Kidney glomerular epithelial cell (primary cell): ENCODE measurements at regions not wholly inside any gene's neighbourhood (a gene's known extent, or its start where the extent isn't known, plus 50 kb on each side); places are given as distances from the start of the nearest gene placed in this dataset.

Source experiments
- DNase-seq: peaks from one replicate; lab custom pipeline; 2025; lab: John Stamatoyannopoulos, UW

DNA sequence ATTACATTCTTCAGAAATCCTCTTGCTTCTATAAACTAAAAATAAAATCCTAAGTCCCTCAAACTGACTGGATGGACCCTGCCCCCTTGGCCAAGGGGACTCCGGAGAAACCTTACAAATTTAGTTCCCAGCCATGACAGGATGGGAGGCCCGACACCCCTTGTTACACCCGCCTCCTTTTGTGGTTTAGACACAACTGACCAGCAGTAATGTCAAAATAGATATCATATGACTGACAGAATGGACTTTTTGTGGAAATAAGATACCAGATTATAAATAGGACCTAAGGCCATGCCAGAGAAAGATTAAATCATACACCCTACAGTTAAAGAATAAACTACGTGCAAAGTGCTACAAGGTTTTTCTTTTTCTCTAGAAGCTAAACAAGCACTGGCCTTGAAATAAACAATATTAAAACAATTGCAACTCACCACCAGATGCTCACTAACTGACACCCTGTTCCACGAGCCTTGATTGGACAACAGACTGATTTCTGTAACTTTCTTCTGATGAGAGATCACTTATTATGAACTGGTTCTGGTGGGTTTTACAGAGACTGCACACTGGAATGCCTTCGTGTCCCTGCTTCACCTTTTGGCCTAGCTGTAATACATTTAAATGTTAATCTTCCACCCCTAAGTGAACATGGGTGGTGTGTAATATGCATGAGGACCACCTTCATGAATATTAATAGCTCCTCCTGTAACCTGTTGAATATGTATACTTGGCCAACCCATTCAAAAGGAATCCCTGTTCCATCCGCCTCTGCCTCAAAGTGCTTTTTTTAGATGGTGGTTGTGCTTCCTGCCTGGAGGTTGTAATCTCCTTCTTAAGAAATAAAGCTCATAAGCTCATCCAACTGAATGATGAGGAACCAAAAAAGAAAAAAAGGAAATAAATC is 99.6 kb downstream of the ODF2L start:
- no peak for DNase-seq

DNA sequence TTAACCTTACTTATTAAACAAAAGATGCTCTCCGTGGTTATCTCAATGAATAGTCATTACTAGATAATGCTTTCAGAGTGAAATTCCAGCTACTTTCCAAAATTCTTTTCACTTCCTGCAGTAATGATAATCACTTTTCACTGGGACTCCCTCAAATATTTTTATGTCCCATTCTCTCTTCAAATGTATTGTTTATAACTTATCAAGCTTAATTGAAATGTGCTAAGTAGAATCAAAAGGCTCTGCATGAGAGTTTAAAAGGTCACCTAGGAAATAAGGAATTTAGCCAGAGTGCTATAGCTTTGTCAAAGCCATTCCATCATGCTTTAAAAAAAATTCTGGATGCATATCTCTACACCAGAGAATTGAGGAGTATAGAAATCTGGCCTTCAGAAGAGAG is 106.4 kb downstream of the ODF2L start:
- DNase-seq: no peak

DNA sequence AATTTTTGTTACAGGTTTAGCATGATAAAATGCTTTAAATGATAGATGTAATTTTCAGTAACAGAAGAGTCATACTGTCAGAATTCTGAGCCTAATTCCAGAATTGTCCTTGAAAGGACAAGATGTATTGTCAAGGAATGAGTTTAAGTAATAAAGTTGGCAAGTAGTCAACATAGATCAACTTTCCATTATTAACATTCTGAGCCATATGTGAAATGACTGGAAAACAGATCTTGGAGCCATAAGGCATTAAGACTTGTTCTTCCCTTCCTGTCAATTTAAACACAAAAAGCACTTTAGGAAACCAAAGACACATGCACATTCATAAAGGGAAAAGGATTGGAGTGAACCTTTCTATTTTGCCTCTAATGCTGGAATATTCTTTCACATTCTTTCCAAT is 107.0 kb downstream of the ODF2L start:
- no peak for DNase-seq

DNA sequence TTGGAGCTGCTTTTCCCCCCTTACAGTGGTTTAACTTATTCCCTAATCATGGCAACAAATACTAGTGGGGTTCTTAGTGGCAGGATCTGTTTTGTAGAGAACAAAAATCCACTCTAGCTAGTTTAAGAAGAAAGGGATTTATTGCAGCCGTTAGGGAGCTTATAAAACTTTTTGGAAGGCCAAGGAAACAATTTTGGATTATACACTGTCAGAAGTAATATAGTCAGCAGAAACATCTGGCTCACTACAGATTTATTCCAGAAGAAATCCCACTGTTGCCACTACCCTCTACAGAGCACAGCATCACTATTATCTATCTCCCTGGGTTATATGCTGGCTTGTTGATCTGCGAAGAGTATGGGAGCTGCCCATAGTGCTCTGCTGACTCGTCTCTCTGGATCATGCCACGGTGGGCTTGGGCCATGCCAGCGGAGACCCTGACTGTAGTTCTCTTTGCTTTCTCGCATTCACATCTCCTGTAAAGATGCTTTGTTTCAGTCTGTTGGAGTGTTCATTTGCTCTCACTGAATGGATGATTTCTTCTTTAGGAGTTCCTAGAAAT is 107.5 kb downstream of the ODF2L start:
- DNase-seq: no peak

GRCh38 chr1:86285796-86286195 is 110.3 kb downstream of the ODF2L start:
- no peak for DNase-seq

GRCh38 chr1:86282611-86283010 is 113.5 kb downstream of the ODF2L start:
- no peak for DNase-seq

GRCh38 chr1:86277936-86278335 is 118.2 kb downstream of the ODF2L start:
- no peak for DNase-seq

DNA sequence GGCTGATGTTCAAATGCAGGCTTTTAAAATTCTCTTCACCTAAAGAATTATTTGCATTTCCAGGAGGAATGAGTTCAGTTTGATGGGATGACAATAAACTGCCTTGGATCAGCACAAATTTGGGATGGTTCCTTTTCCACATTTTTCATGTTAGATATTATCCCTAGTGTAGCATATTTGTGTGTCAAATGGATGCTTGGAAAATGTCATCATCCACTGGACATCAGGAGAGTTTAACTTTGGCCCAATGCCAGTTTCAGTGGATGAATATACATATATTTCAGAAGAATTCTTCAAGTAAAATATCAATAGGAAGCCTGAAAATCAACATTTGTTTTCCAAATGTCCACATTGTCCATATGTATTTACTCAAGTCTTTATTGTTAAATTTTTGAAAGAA is 116.5 kb upstream of the COL24A1 start:
- DNase-seq: no peak

GRCh38 chr1:86272083-86272482 is 115.5 kb upstream of the COL24A1 start:
- DNase-seq: no peak

DNA sequence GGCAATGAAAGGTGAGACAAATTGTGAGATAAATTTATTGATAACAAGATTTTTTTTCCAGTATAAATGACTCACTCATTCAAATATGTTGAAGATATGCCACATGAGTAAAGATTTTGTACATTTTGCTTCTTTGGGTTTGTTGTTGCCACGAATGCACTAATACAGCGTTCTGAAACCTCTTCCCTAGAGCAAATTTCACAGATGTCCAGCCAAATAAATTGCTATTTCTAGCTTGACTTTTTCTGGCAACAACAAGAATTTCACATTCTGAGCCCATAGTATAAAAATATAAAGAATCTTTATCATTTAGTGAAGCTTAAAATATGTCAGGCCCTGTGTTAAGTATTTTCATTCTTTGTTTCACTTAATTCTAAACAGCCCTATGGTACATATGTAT is 114.5 kb upstream of the COL24A1 start:
- no peak for DNase-seq

DNA sequence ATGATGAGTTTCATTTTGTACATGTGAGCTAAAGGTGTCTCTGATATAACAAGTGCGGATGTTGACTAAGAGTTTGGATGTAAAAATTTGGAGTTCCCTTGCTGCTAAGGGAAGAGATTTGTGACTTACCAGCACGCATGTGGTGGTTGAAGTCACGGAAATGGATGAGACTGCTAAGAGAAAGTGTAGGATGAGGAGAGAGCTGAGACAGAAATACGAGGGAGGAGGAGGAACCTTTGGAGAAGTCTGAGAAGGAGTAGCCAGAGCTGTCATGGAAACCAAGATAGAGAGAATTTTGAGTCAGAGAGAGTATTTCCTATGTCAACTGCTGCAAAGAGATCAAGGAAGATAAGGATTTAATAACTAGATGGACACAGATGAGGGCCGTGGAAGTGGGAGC is 106.5 kb upstream of the COL24A1 start:
- no peak for DNase-seq

DNA sequence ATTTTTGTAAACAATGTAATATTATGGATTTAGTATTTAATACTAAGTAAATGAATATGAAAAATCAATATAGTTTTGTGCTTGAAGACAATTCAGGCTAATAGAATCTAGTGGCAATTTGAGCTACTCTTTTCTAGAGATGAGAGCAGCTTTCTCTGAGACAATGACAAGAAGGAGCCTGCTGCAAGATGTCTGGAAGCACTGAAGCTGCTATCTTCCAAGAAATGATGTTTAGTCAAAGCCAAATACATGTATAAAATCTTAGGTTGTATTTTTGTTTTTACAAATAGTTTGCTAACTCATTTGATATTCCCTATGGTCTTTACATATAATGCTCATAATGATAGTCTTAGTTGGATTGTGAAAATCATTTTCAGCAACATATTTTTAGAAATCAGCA is 103.9 kb upstream of the COL24A1 start:
- DNase-seq: no peak

DNA sequence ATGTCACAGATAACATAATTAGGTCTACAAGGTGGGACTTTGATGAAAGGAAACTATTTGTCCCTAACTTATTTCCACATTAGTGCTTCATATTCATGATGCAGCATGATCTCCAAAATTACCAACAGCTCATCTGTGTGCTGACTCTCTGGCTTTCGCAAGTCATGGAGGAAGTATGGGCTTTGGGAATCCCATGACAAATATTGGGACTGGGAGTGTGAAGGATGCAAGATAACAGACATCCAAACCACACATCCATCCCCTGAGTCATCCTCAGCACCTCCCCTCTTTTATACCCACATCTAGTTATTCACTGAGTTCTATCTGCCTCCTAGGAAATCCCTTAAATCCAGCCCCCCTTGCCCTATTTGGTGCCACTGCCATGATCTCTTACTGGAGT is 102.8 kb upstream of the COL24A1 start:
- DNase-seq: no peak

DNA sequence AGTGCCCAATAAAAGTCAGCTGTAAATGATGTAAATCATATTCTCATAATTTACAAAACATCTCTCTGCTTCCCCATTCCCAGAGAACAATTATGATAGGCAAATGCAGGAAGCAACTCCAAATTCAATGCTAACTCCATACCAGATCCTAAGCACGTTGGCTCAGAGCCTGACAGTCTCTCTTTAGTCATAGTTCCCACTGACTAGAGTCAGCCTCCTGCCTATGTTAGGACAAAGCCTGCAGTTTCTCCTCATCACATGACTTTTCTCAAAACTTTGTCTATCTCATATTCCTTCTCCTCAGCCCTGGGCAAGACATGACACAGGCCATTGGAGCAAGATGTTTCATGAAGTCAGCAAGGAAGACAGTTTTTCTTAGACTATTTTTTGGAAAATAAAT is 101.5 kb upstream of the COL24A1 start:
- no peak for DNase-seq

DNA sequence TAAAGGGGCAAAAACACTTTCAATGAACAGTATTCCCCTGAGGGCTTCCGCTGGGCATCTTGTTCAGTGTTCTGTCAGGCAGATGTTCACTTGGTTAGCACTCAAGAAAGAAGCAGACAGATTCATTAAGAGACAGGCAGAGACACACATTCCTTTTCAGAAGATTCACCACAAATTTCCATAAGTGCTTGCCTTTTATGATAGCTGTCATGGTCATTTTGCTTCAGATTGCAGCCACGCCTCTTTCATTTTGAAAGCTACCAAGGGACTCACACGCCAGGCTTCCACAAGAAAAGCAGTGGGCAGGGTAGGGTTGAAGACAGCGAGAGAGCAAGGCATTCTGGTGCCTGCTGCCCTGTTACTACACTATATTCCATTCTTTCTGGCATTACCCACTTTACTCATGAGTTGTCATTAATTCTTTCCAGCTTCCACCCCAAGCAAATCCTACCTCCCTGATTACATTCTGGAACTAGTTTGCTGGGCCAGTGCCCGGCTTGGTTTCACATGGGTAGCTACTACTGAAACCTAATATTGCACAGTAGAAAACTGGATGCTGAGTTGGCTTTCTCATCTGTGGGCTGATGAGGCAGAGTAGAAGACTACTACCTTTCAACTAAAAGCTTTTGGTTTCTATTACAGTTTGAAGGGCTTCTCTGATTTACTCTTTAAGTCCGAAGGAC is 91.2 kb upstream of the COL24A1 start:
- no peak for DNase-seq

GRCh38 chr1:86245566-86246190 is 89.1 kb upstream of the COL24A1 start:
- no peak for DNase-seq

DNA sequence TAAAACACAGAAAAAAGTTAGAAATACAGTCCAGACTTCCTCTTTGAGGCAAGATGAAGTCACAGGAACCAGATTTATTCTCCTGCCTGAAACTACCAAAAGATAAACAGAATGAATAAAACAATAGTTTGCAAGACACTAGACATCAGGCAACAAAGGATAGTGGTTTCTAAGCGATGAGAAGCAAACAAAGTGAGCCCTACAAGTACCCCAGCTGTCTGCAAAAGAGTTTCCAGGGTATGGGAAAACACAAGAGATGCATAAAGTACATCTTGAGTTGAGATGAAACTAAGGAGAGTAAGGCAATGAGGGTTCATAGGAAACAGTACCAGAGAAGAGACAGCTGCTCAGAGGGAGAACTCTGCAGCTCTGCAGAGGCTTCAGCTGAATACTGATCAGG is 83.3 kb upstream of the COL24A1 start:
- DNase-seq: no peak

DNA sequence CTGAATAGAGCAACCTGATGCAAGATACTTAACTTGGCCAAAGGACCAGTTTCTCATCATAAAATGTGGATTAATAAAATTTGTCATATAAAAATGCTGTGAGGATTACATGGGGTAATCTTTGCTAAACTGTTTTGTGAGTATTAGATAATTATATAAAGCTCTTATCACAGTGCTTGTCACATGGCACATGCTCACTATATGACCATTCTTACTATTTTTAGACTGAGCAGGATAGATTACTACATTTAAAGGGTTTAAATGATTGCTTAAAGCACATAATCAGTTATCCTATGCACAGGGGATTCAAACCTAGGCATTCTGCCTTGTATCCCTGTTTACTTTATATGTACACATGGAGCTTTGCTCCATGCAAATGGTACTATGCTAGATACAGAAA is 82.9 kb upstream of the COL24A1 start:
- no peak for DNase-seq

DNA sequence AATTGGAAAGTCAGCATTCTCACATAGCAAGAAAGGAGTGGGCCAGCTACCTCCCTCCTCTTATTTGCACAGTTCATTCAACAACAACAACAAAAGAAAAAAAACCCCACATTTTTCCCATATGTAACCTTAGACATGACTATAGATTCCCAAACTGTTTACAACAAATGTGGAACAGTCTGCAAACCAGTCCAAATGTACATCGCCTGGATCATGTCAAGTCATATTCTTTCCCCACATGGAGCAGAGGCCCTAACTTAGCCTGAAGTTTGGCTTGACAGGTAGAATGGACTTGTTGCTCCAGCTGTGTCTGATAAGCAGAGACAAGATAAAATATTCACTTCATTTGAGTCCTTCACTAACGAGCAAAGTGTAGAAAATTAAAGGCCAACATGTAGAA is 81.7 kb upstream of the COL24A1 start:
- DNase-seq: no peak

DNA sequence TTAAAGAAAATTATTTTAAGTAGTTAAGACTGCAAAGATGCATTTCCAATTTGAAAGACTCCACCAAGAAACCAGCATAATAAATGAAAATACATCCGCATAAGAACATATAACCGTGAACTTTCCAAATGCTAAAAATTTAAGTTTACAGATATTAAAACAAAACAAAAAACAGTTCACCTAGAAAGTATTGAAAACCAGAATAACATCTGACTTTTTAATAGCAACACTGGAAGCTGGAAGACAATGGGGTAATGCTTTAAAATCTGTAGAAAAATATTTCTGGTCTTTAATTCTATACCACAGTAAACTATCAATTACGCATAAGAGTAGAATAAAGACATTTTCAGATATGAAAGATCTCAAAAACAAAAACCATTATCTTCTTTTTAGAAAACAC is 79.3 kb upstream of the COL24A1 start:
- no peak for DNase-seq

DNA sequence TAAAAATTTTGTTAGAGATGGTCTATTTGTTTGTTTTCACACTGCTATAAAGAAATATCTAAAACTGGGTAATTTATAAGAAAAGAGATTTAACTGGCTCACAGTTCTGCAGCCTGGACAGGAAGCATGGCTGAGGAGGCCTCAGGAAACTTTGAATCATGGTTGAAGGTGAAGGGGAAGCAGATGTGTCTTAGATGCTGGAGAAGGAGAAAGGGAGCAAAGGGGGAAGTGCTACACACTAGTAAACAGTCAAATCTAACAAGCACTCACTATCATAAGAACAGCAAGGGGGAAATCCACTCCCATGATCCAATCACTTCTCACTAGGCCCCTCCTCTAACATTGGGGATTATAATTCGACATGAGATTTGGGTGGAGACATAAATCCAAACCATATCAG is 76.8 kb upstream of the COL24A1 start:
- no peak for DNase-seq

DNA sequence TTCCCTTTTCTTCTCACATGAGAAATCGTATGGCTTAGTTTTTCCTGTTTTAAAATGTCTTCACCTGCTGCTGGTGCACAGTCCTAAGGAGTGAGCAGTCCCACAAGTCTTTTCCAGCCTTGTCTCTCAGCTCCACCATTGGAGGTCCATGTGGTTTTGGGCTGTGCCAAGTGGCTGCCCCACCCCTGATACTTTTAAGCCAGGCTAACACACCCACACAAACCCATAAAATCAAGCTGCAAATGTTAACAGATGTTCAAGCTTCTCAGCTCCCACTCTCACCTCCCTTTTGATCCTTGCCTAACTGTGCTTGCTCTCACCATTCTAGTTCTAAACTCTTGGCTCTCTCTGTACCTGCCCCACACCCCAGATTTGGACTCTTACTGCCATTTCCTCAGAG is 74.5 kb upstream of the COL24A1 start:
- DNase-seq: no peak

GRCh38 chr1:86229405-86229975 is 72.9 kb upstream of the COL24A1 start:
- no peak for DNase-seq
